PC-9 (cell line): ENCODE measurements at regions not wholly inside any gene's neighbourhood (a gene's known extent, or its start where the extent isn't known, plus 50 kb on each side); places are given as distances from the start of the nearest gene placed in this dataset.

Source experiments
- CTCF ChIP-seq: fragments of 200-600 bp; sonication (generic); conservative IDR thresholded peaks from 2 replicates; pipeline ENCODE4 v1.6.1; 2017; ENCODE audit warnings: mixed run types, antibody characterized with exemption, mild to moderate bottlenecking, moderate library complexity
- EZH2 ChIP-seq: fragments of 200-600 bp; sonication (generic); IDR thresholded peaks from 2 replicates; pipeline ENCODE4 v1.8.0; 2017; ENCODE audit warnings: antibody characterized with exemption, low read depth

- no peak for TF ChIP-seq CTCF
- TF ChIP-seq EZH2, result no peak
Observed at GRCh38 chr21:16055014-16055413, 325.2 kb downstream of the USP25 start.
